ENCODE measurements at regions not wholly inside any gene's neighbourhood (a gene's known extent, or its start where the extent isn't known, plus 50 kb on each side); places are given as distances from the start of the nearest gene placed in this dataset.
A peak's percentile ranks its signal among the peaks of the same experiment; 100 is the strongest.

GRCh38 chr5:118698774-118699173 is 289.6 kb downstream of the DTWD2 start:
- intact Hi-C loops (cut with micrococcal nuclease; ENCODE audit: unreplicated experiment) = loop anchor here (5.0 kb wide), 1 partner anchor 94 kb away; no protein-coding TSS in a partner anchor
- ChIA-PET SMC1A (ENCODE audit: uncharacterized antibody, unreplicated experiment) (interaction anchor here (0.8 kb wide), 1 partner anchor 93 kb away, joined by 3 read pairs; no protein-coding TSS in a partner anchor), RAD21 (ENCODE audit: unreplicated experiment) (interaction anchor here (1.9 kb wide), 1 partner anchor 93 kb away, joined by 11 read pairs; no protein-coding TSS in a partner anchor), POLR2A (no interaction called here), CTCF (interaction anchor here (1.7 to 2.2 kb wide), 2 partner anchors 9 to 93 kb away, joined by 3 to 8 read pairs; no protein-coding TSS in a partner anchor)
- Histone ChIP-seq H2AFZ (ENCODE audit: control insufficient read depth, low read depth, low read length) (no peak overlapping the region), H4K20me1 (ENCODE audit: control insufficient read depth, insufficient read depth) (no peaks in the 10 kb centered on the region), H3K36me3 (ENCODE audit: control insufficient read depth in 2 of 2, insufficient read depth in 2 of 2, low read length in 1 of 2) (no peaks in the 10 kb centered on the region), H3K27ac (ENCODE audit: control insufficient read depth, insufficient read depth) (no peak overlapping the region), H3K4me3 (no peak overlapping the region), H3K9me3 (replicated peaks; ENCODE audit: control insufficient read depth, insufficient read depth, low read length) (no peaks in the 10 kb centered on the region; the same call in 2 of the 3 replicates), H3K27me3 (replicated peaks in 1 of 2; ENCODE audit: control insufficient read depth in 2 of 2, insufficient read depth in 2 of 2, low read length in 1 of 2) (no peaks in the 10 kb centered on the region), H3K4me2 (ENCODE audit: control insufficient read depth, insufficient read depth) (no peak overlapping the region), H3K79me2 (ENCODE audit: control insufficient read depth, insufficient read depth, low read length) (no peaks in the 10 kb centered on the region), H3K9ac (ENCODE audit: control insufficient read depth, insufficient read depth, low read length) (no peak overlapping the region), H3K4me1 (ENCODE audit: control insufficient read depth, insufficient read depth, low read length) (no peaks in the 10 kb centered on the region)
- BruUV-seq (replicated peaks) = no TSS peak
- ATAC-seq = peak; percentile 52
- FAIRE-seq = no peak
- no peak for DNase-seq (ENCODE audit: low read depth, low spot score)
- 0% methylated on average over 2 of the region's 2 CpGs for WGBS (ENCODE audit: insufficient coverage, insufficient replicate concordance, low lambda C conversion rate, missing lambda C conversion rate)
- in situ Hi-C loops (cut with MboI) = no loop called here
- TF ChIP-seq CTCF (IDR thresholded peaks at IDR 0.05 in 2 of 3, conservative IDR thresholded peaks at IDR 0.05 in 1 of 3; ENCODE audit: control insufficient read depth in 2 of 3, extremely low read depth in 1 of 3, insufficient read depth in 1 of 3, low read depth in 3 of 3, low read length in 3 of 3) = peak in 2 of 3 experiments; percentile 7 to 41; a peak in 2 of 6 replicates
- TF ChIP-seq RAD21 (IDR thresholded peaks at IDR 0.05; ENCODE audit: insufficient read depth, low read depth, low read length) = peak; percentile 43; the same call in 1 of the 2 replicates
- no peak for TF ChIP-seq BRCA1 (IDR thresholded peaks at IDR 0.05; ENCODE audit: low read depth, low read length)
- TF ChIP-seq SMC3 (IDR thresholded peaks at IDR 0.05; ENCODE audit: borderline replicate concordance, low read length) = peak; percentile 45; the same call in 1 of the 2 replicates

DNA sequence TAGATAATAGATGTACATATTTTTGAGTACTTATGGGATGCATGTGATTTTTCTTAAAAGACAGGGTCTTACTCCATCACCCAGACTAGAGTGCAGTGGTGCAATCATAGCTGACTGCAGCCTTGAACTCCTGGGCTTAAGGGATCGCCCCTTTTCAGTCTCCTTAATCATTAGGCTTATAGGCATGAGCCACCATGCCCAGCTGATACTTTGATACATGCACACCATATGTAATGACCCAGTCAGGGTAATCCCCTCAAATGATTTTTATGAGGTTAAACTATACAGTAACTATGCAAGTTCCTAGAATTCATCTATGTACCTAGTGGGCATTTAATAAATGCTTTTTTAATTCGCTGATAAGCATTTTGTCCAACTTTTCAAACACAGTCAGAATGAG is 292.3 kb downstream of the DTWD2 start:
- Histone ChIP-seq H3K27ac (ENCODE audit: control insufficient read depth, insufficient read depth) (no peak overlapping the region), H3K4me1 (ENCODE audit: control insufficient read depth, insufficient read depth, low read length) (no peaks in the 10 kb centered on the region), H3K36me3 (ENCODE audit: control insufficient read depth in 2 of 2, insufficient read depth in 2 of 2, low read length in 1 of 2) (no peaks in the 10 kb centered on the region), H3K9ac (ENCODE audit: control insufficient read depth, insufficient read depth, low read length) (no peak overlapping the region), H3K4me2 (ENCODE audit: control insufficient read depth, insufficient read depth) (no peak overlapping the region), H2AFZ (ENCODE audit: control insufficient read depth, low read depth, low read length) (no peak overlapping the region), H3K79me2 (ENCODE audit: control insufficient read depth, insufficient read depth, low read length) (no peaks in the 10 kb centered on the region), H3K27me3 (replicated peaks in 1 of 2; ENCODE audit: control insufficient read depth in 2 of 2, insufficient read depth in 2 of 2, low read length in 1 of 2) (no peaks in the 10 kb centered on the region), H3K9me3 (replicated peaks; ENCODE audit: control insufficient read depth, insufficient read depth, low read length) (no peaks in the 10 kb centered on the region), H4K20me1 (ENCODE audit: control insufficient read depth, insufficient read depth) (no peaks in the 10 kb centered on the region), H3K4me3 (no peak overlapping the region)
- ChIA-PET RAD21 (ENCODE audit: unreplicated experiment) (no interaction called here), SMC1A (ENCODE audit: uncharacterized antibody, unreplicated experiment) (interaction anchor here (1.5 kb wide), 1 partner anchor 10 kb away, joined by 3 read pairs; no protein-coding TSS in a partner anchor), POLR2A (no interaction called here), CTCF (no interaction called here)
- ATAC-seq = no peak
- no peak for DNase-seq (ENCODE audit: low read depth, low spot score)
- 0% methylated on average over 2 of the region's 2 CpGs for WGBS (ENCODE audit: insufficient coverage, insufficient replicate concordance, low lambda C conversion rate, missing lambda C conversion rate)
- in situ Hi-C loops (cut with MboI) (no loop called here), intact Hi-C loops (cut with micrococcal nuclease; ENCODE audit: unreplicated experiment) (loop anchor here (5.0 kb wide), 1 partner anchor 96 kb away; no protein-coding TSS in a partner anchor)
- no TSS peak for BruUV-seq (replicated peaks)
- FAIRE-seq = no peak
- TF ChIP-seq ATF7 (IDR thresholded peaks at IDR 0.05; ENCODE audit: low read depth) (no peak), NFYA (IDR thresholded peaks at IDR 0.05; ENCODE audit: borderline replicate concordance, low read depth, low read length) (no peak), RAD51 (IDR thresholded peaks at IDR 0.05) (no peak), IRF4 (IDR thresholded peaks at IDR 0.05; ENCODE audit: low read depth, low read length) (no peak), IKZF2 (IDR thresholded peaks at IDR 0.05) (no peak), TCF7 (IDR thresholded peaks at IDR 0.05; ENCODE audit: borderline replicate concordance) (no peak), ZBTB4 (CRISPR knock-in tag; IDR thresholded peaks at IDR 0.05) (no peak), MTA2 (IDR thresholded peaks at IDR 0.05; ENCODE audit: low read depth) (no peak), STAT1 (conservative IDR thresholded peaks at IDR 0.05) (no peak), TAF1 (IDR thresholded peaks at IDR 0.05; ENCODE audit: borderline replicate concordance, low read depth, low read length) (no peak)

Measured in GM12878 (cell line).